Gastroesophageal sphincter (tissue), 3 donors: ENCODE measurements at regions not wholly inside any gene's neighbourhood (a gene's known extent, or its start where the extent isn't known, plus 50 kb on each side); places are given as distances from the start of the nearest gene placed in this dataset.

Experiments used
- POLR2AphosphoS5 ChIP-seq: sonication (generic); formaldehyde crosslinking; IDR thresholded peaks from one replicate; pipeline ENCODE4 v1.6.1; 2017; ENCODE audit warnings: antibody characterized with exemption
- TF ChIP-seq, protein P1 (sequence below), 4 experiments: fragments of 200-600 bp in 2 of 4; fragments of 450-650 bp in 2 of 4; sonication (generic) in 1 of 4; IDR thresholded peaks; one replicate each; pipeline ENCODE4 v1.5.1; 2017 to 2019; ENCODE audit warnings: antibody characterized with exemption in 4 of 4, mild to moderate bottlenecking in 2 of 4, moderate library complexity in 2 of 4

DNA sequence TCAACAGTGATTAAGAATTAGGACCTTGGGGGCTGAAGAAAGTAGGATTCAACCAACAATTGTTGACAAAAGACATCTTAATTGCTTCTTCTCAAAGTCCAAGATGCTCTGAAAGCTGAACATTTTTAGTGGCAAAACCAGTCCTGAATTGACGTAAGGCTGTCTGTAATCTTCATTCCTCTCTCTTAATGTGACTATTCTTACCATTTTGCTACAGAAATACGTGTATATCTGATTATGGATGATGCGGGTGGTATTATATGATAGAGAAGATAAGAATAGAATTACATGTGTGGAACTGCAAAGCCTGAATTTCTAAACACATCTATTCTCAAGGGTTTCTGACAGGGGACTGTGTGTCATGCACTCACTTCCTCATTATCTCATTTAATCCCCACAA lies 130.3 kb upstream of the SASH1 start:
- TF ChIP-seq POLR2AphosphoS5, result no peak
- TF ChIP-seq, protein P1, sequence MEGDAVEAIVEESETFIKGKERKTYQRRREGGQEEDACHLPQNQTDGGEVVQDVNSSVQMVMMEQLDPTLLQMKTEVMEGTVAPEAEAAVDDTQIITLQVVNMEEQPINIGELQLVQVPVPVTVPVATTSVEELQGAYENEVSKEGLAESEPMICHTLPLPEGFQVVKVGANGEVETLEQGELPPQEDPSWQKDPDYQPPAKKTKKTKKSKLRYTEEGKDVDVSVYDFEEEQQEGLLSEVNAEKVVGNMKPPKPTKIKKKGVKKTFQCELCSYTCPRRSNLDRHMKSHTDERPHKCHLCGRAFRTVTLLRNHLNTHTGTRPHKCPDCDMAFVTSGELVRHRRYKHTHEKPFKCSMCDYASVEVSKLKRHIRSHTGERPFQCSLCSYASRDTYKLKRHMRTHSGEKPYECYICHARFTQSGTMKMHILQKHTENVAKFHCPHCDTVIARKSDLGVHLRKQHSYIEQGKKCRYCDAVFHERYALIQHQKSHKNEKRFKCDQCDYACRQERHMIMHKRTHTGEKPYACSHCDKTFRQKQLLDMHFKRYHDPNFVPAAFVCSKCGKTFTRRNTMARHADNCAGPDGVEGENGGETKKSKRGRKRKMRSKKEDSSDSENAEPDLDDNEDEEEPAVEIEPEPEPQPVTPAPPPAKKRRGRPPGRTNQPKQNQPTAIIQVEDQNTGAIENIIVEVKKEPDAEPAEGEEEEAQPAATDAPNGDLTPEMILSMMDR (IDR thresholded peaks at IDR 0.05), result no peak
